GM23248 (cell line): ENCODE measurements at regions not wholly inside any gene's neighbourhood (a gene's known extent, or its start where the extent isn't known, plus 50 kb on each side); places are given as distances from the start of the nearest gene placed in this dataset.

Source experiments
- DNase-seq: peaks from one replicate; pipeline ENCODE4 v3.0.0-alpha.2; 2015
- H2AFZ ChIP-seq: fragments of 200-600 bp; sonication (generic); 2 replicates; pipeline ENCODE4 v1.6.1; 2016; ENCODE audit warnings: antibody characterized with exemption
- H3F3A ChIP-seq: fragments of 200-600 bp; sonication (generic); 2 replicates; pipeline ENCODE4 v1.6.1; 2016; ENCODE audit warnings: mild to moderate bottlenecking, antibody characterized with exemption, mixed run types; ENCODE audit not compliant: insufficient read depth
- H3K27ac ChIP-seq: fragments of 200-600 bp; sonication (generic); 2 replicates; pipeline ENCODE4 v1.5.1; 2016; ENCODE audit warnings: mild to moderate bottlenecking
- H3K27me3 ChIP-seq: fragments of 200-600 bp; sonication (generic); replicated peaks from 2 replicates; pipeline ENCODE4 v1.6.1; 2016; ENCODE audit warnings: mild to moderate bottlenecking; ENCODE audit not compliant: insufficient read depth
- H3K36me3 ChIP-seq: fragments of 200-600 bp; sonication (generic); 2 replicates; pipeline ENCODE4 v1.6.1; 2016; ENCODE audit warnings: low read depth, mild to moderate bottlenecking
- H3K4me1 ChIP-seq: fragments of 200-600 bp; sonication (generic); 2 replicates; pipeline ENCODE4 v1.6.1; 2016; ENCODE audit warnings: mild to moderate bottlenecking; ENCODE audit not compliant: insufficient read depth
- H3K4me2 ChIP-seq: fragments of 200-600 bp; sonication (generic); one replicate; pipeline ENCODE4 v1.6.1; 2016; ENCODE audit warnings: mild to moderate bottlenecking; ENCODE audit not compliant: unreplicated experiment
- H3K4me3 ChIP-seq: fragments of 200-600 bp; sonication (generic); 2 replicates; pipeline ENCODE4 v1.5.1; 2016; ENCODE audit warnings: mild to moderate bottlenecking
- H3K79me2 ChIP-seq: fragments of 200-600 bp; sonication (generic); 2 replicates; pipeline ENCODE4 v1.6.1; 2016; ENCODE audit warnings: mild to moderate bottlenecking; ENCODE audit not compliant: insufficient read depth
- H3K9ac ChIP-seq: fragments of 200-600 bp; sonication (generic); 2 replicates; pipeline ENCODE4 v1.6.1; 2016; ENCODE audit warnings: mild to moderate bottlenecking
- H3K9me2 ChIP-seq: fragments of 200-600 bp; sonication (generic); 2 replicates; pipeline ENCODE4 v1.6.1; 2016; ENCODE audit warnings: mixed run types, mild to moderate bottlenecking, moderate library complexity; ENCODE audit not compliant: insufficient read depth
- H3K9me3 ChIP-seq: fragments of 200-600 bp; sonication (generic); one replicate; pipeline ENCODE4 v1.6.1; 2017; ENCODE audit warnings: low read depth
- H4K20me1 ChIP-seq: fragments of 200-600 bp; sonication (generic); 2 replicates; pipeline ENCODE4 v1.6.0; 2016; ENCODE audit not compliant: insufficient read depth
- EZH2 ChIP-seq: fragments of 200-600 bp; sonication (generic); IDR thresholded peaks from 2 replicates; pipeline ENCODE4 v1.6.1; 2018; ENCODE audit warnings: antibody characterized with exemption, mild to moderate bottlenecking; ENCODE audit not compliant: insufficient read depth, poor library complexity, severe bottlenecking
- EZH2phosphoT487 ChIP-seq: fragments of 200-600 bp; sonication (generic); IDR thresholded peaks from 2 replicates; pipeline ENCODE4 v1.6.1; 2018; ENCODE audit warnings: antibody characterized with exemption, moderate library complexity, mild to moderate bottlenecking, low read depth; ENCODE audit not compliant: insufficient read depth
- WGBS, 2 experiments: methylation state at CpG; one replicate each; pipeline ENCODE4 v1.1.6; 2015 to 2017; ENCODE audit warnings: low lambda C conversion rate in 2 of 2, low coverage in 1 of 2; ENCODE audit errors: missing lambda C conversion rate in 2 of 2; 5-methylcytosine and 5-hydroxymethylcytosine counted together
- in situ Hi-C: fragments of 300-500 bp; cut with MboI; formaldehyde crosslinking; loops from 2 replicates; pipeline ENCODE4 v1.15.0; 2020

DNA sequence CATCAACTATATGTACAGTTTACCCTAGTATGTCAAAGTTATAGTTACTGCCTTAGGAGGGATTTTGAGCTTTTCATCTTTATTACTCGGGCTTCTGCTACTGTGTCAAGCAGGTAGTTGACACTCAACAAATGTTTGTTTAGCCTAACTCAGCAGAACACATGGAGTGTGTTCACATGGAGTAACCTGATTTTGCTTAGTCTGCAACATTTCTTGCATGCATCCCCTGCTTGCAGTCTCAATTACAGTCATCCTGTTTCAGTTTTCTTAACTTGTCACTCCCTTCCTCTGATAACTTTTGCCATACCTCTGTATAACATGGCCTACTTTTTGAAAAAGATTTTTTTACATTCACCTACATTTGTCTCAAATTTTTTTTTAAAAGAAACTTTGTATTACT lies 135.5 kb downstream of the NMUR2 start:
- no peaks in the 10 kb centered on the region for H3K36me3 ChIP-seq
- no peaks in the 10 kb centered on the region for H3F3A ChIP-seq
- H3K27ac ChIP-seq: no peak overlapping the region
- no peaks in the 10 kb centered on the region for H3K27me3 ChIP-seq
- H3K79me2 ChIP-seq: no peaks in the 10 kb centered on the region
- DNase-seq: no peak
- H2AFZ ChIP-seq: no peak overlapping the region
- no peak overlapping the region for H3K4me2 ChIP-seq
- H3K9me2 ChIP-seq: no peaks in the 10 kb centered on the region
- no peaks in the 10 kb centered on the region for H3K4me1 ChIP-seq
- no peaks in the 10 kb centered on the region for H3K9me3 ChIP-seq
- TF ChIP-seq EZH2: no peak
- TF ChIP-seq EZH2phosphoT487: no peak
- no peak overlapping the region for H3K9ac ChIP-seq
- in situ Hi-C loops: no loop called here
- WGBS, 2 experiments: 0% methylated on average over 1 of the region's 1 CpG
- no peaks in the 10 kb centered on the region for H4K20me1 ChIP-seq
- H3K4me3 ChIP-seq: no peak overlapping the region

- no peaks in the 10 kb centered on the region for H3K9me3 ChIP-seq
- H2AFZ ChIP-seq: no peak overlapping the region
- H3K36me3 ChIP-seq: no peaks in the 10 kb centered on the region
- H3K27me3 ChIP-seq: no peaks in the 10 kb centered on the region
- in situ Hi-C loops: no loop called here
- no peaks in the 10 kb centered on the region for H3K79me2 ChIP-seq
- no peak overlapping the region for H3K4me3 ChIP-seq
- no peak for TF ChIP-seq EZH2phosphoT487
- TF ChIP-seq EZH2: no peak
- 4% methylated on average over 5 of the region's 5 CpGs for WGBS, 2 experiments
- H3K4me1 ChIP-seq: no peaks in the 10 kb centered on the region
- DNase-seq: no peak
- no peak overlapping the region for H3K4me2 ChIP-seq
- no peak overlapping the region for H3K27ac ChIP-seq
- no peak overlapping the region for H3K9ac ChIP-seq
- H4K20me1 ChIP-seq: no peaks in the 10 kb centered on the region
- H3F3A ChIP-seq: no peaks in the 10 kb centered on the region
- H3K9me2 ChIP-seq: no peaks in the 10 kb centered on the region
Observed at GRCh38 chr5:152264645-152265254, 140.3 kb downstream of the NMUR2 start.

- DNase-seq: no peak
- no peaks in the 10 kb centered on the region for H3K79me2 ChIP-seq
- no peaks in the 10 kb centered on the region for H3K27me3 ChIP-seq
- H3K4me1 ChIP-seq: no peaks in the 10 kb centered on the region
- no peak overlapping the region for H2AFZ ChIP-seq
- H3K9me2 ChIP-seq: no peaks in the 10 kb centered on the region
- H3K36me3 ChIP-seq: no peaks in the 10 kb centered on the region
- in situ Hi-C loops: no loop called here
- H4K20me1 ChIP-seq: no peaks in the 10 kb centered on the region
- H3K4me3 ChIP-seq: no peak overlapping the region
- H3K4me2 ChIP-seq: no peak overlapping the region
- 6 to 10% methylated on average over 4 of the region's 4 CpGs for WGBS, 2 experiments
- no peaks in the 10 kb centered on the region for H3K9me3 ChIP-seq
- no peak for TF ChIP-seq EZH2phosphoT487
- TF ChIP-seq EZH2: no peak
- H3K9ac ChIP-seq: no peak overlapping the region
- no peak overlapping the region for H3K27ac ChIP-seq
- no peaks in the 10 kb centered on the region for H3F3A ChIP-seq
Observed at GRCh38 chr5:152262667-152263066, 142.4 kb downstream of the NMUR2 start.

GRCh38 chr5:152260940-152261339 lies 144.1 kb downstream of the NMUR2 start:
- no peak for DNase-seq
- H4K20me1 ChIP-seq: no peaks in the 10 kb centered on the region
- in situ Hi-C loops: no loop called here
- no peak overlapping the region for H3K4me3 ChIP-seq
- H3K9ac ChIP-seq: no peak overlapping the region
- 46 to 53% methylated on average over 7 of the region's 7 CpGs for WGBS, 2 experiments
- no peaks in the 10 kb centered on the region for H3K4me1 ChIP-seq
- no peaks in the 10 kb centered on the region for H3K27me3 ChIP-seq
- H3K79me2 ChIP-seq: no peaks in the 10 kb centered on the region
- TF ChIP-seq EZH2 (no peak), EZH2phosphoT487 (no peak)
- no peaks in the 10 kb centered on the region for H3K9me3 ChIP-seq
- no peaks in the 10 kb centered on the region for H3K36me3 ChIP-seq
- no peak overlapping the region for H2AFZ ChIP-seq
- H3F3A ChIP-seq: no peaks in the 10 kb centered on the region
- no peaks in the 10 kb centered on the region for H3K9me2 ChIP-seq
- no peak overlapping the region for H3K27ac ChIP-seq
- H3K4me2 ChIP-seq: no peak overlapping the region

DNA sequence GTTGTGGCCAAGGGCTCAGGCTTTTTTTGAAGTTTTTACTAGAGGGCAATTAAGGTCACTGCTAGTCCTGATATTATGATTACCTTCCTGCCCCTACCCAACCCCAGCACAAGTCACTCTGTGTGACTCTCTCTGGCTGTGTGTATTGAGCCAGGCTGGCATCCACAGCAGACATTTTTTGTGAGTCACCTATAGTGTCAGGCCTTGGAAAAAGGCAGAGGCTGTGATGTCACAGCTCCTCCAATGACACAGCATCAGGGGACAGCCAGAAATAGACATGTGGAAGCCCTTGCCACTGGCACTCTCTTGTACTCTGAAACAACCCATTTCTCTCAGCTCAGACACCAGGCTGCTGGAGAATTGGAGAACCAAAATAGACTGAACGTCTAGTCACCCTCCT lies 145.4 kb downstream of the NMUR2 start:
- H3K4me1 ChIP-seq: no peaks in the 10 kb centered on the region
- TF ChIP-seq EZH2 (no peak), EZH2phosphoT487 (no peak)
- H3K9me3 ChIP-seq: no peaks in the 10 kb centered on the region
- H4K20me1 ChIP-seq: no peaks in the 10 kb centered on the region
- no peaks in the 10 kb centered on the region for H3K9me2 ChIP-seq
- no peak for DNase-seq
- in situ Hi-C loops: no loop called here
- H3K79me2 ChIP-seq: no peaks in the 10 kb centered on the region
- H3K27me3 ChIP-seq: no peaks in the 10 kb centered on the region
- H3K4me3 ChIP-seq: no peak overlapping the region
- no peaks in the 10 kb centered on the region for H3K36me3 ChIP-seq
- H3K27ac ChIP-seq: no peak overlapping the region
- WGBS, 2 experiments: 0 to 9% methylated on average over 1 of the region's 1 CpG
- H3K9ac ChIP-seq: no peak overlapping the region
- no peaks in the 10 kb centered on the region for H3F3A ChIP-seq
- H2AFZ ChIP-seq: no peak overlapping the region
- H3K4me2 ChIP-seq: no peak overlapping the region
